DOHH2 (cell line): ENCODE measurements at regions not wholly inside any gene's neighbourhood (a gene's known extent, or its start where the extent isn't known, plus 50 kb on each side); places are given as distances from the start of the nearest gene placed in this dataset.

Experiments used
- H3F3A ChIP-seq: fragments of 200-600 bp; sonication (generic), shearing (Covaris generic); 2 replicates; pipeline ENCODE4 v1.6.0; 2016; ENCODE audit warnings: antibody characterized with exemption, mild to moderate bottlenecking; ENCODE audit not compliant: control insufficient read depth, insufficient read depth
- H3K27ac ChIP-seq: fragments of 200-600 bp; sonication (generic); 2 replicates; pipeline ENCODE4 v1.5.1; 2014; ENCODE audit warnings: low read depth, mild to moderate bottlenecking, low read length, moderate library complexity
- H3K27me3 ChIP-seq: fragments of 200-600 bp; sonication (generic); 2 replicates; pipeline ENCODE4 v1.6.1; 2014; ENCODE audit warnings: mild to moderate bottlenecking, low read length, mixed read lengths; ENCODE audit not compliant: control insufficient read depth
- H3K36me3 ChIP-seq: fragments of 200-600 bp; sonication (generic); 2 replicates; pipeline ENCODE4 v1.6.1; 2014; ENCODE audit warnings: mild to moderate bottlenecking, low read length, moderate library complexity, mixed read lengths; ENCODE audit not compliant: control insufficient read depth
- H3K4me1 ChIP-seq: fragments of 200-600 bp; sonication (generic); 2 replicates; pipeline ENCODE4 v1.6.1; 2014; ENCODE audit warnings: mild to moderate bottlenecking, low read length, mixed read lengths; ENCODE audit not compliant: control insufficient read depth
- H3K4me2 ChIP-seq: fragments of 200-600 bp; sonication (generic); 2 replicates; pipeline ENCODE4 v1.6.0; 2014; ENCODE audit warnings: mild to moderate bottlenecking, low read length, moderate library complexity
- H3K4me3 ChIP-seq: fragments of 200-600 bp; sonication (generic); 2 replicates; pipeline ENCODE4 v1.5.1; 2014; ENCODE audit warnings: mild to moderate bottlenecking, low read length, mixed read lengths
- H3K79me2 ChIP-seq: fragments of 200-600 bp; sonication (generic); 2 replicates; pipeline ENCODE4 v1.6.1; 2014; ENCODE audit warnings: mild to moderate bottlenecking, low read length, mixed read lengths; ENCODE audit not compliant: control insufficient read depth
- H3K9me2 ChIP-seq: fragments of 200-600 bp; sonication (generic); replicated peaks from 2 replicates; pipeline ENCODE4 v1.6.1; 2014; ENCODE audit warnings: mild to moderate bottlenecking, low read length, mixed read lengths; ENCODE audit not compliant: control insufficient read depth
- H3K9me3 ChIP-seq: fragments of 200-600 bp; sonication (generic); 2 replicates; pipeline ENCODE4 v1.6.1; 2014; ENCODE audit warnings: antibody characterized with exemption, low read length, mixed read lengths; ENCODE audit not compliant: control insufficient read depth, insufficient read depth
- H4K20me1 ChIP-seq: fragments of 200-600 bp; sonication (generic); 2 replicates; pipeline ENCODE4 v1.6.0; 2014; ENCODE audit warnings: low read depth, mild to moderate bottlenecking, antibody characterized with exemption, low read length, moderate library complexity; ENCODE audit not compliant: control insufficient read depth, insufficient read depth
- EZH2phosphoT487 ChIP-seq: fragments of 200-600 bp; sonication (generic); IDR thresholded peaks from 2 replicates; pipeline ENCODE4 v1.6.1; 2017; ENCODE audit warnings: borderline replicate concordance, mild to moderate bottlenecking, antibody characterized with exemption, low read length, moderate library complexity, mixed read lengths
- TF ChIP-seq, protein P1 (sequence below): fragments of 200-600 bp; sonication (generic); IDR thresholded peaks from one replicate; pipeline ENCODE4 v1.5.1; 2014; ENCODE audit warnings: antibody characterized with exemption, mild to moderate bottlenecking, low read depth, low read length; ENCODE audit not compliant: poor library complexity, severe bottlenecking

DNA sequence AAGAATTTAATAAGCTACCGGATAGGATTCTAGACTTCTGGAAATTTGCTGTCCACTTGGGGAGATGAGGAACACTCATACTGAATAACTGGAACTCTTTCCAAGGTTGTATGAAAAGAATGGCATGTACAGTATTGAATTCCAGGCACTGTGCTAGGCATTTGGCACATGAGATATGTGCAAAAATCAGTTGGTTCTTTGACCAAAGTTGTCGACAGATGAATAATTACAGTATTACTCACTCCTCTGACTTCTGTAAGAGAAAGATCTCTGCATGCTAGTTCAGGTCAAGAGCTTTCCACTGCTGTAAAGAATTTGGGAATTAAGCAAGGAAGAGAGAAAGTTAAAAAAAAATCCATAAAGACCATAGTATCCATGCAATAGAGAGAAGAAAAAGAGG lies 764.7 kb downstream of the BCL11B start:
- Histone ChIP-seq H3K4me3 (no peak overlapping the region), H3K4me2 (no peak overlapping the region), H3K4me1 (no peaks in the 10 kb centered on the region), H3K79me2 (no peaks in the 10 kb centered on the region), H3K9me3 (no peaks in the 10 kb centered on the region), H3F3A (no peaks in the 10 kb centered on the region), H3K27ac (no peak overlapping the region), H3K9me2 (no peaks in the 10 kb centered on the region), H3K36me3 (no peaks in the 10 kb centered on the region), H3K27me3 (no peaks in the 10 kb centered on the region), H4K20me1 (no peaks in the 10 kb centered on the region)
- TF ChIP-seq, protein P1, sequence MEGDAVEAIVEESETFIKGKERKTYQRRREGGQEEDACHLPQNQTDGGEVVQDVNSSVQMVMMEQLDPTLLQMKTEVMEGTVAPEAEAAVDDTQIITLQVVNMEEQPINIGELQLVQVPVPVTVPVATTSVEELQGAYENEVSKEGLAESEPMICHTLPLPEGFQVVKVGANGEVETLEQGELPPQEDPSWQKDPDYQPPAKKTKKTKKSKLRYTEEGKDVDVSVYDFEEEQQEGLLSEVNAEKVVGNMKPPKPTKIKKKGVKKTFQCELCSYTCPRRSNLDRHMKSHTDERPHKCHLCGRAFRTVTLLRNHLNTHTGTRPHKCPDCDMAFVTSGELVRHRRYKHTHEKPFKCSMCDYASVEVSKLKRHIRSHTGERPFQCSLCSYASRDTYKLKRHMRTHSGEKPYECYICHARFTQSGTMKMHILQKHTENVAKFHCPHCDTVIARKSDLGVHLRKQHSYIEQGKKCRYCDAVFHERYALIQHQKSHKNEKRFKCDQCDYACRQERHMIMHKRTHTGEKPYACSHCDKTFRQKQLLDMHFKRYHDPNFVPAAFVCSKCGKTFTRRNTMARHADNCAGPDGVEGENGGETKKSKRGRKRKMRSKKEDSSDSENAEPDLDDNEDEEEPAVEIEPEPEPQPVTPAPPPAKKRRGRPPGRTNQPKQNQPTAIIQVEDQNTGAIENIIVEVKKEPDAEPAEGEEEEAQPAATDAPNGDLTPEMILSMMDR: no peak
- TF ChIP-seq EZH2phosphoT487: no peak

DNA sequence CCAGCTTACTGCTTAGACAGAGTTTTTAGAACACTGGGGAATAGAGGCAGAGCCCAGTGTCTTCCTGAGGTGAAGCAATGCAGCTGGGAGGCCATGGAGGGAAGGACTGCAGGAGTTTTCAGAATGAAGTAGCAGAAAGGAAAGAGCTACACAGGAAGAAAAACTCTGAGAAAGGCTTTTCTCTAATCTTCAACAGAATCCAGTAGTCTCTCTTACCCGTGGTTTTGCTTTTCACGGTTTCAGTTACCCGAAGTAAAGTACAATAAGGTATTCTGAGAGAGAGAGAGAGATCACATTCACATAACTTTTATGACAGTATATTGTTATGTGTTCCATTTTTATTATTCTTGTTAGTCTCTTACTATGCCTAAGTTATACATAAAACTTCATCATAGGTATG lies 761.6 kb downstream of the BCL11B start:
- Histone ChIP-seq H3K9me2 (no peaks in the 10 kb centered on the region), H3K9me3 (no peaks in the 10 kb centered on the region), H3K4me3 (no peak overlapping the region), H3K27me3 (no peaks in the 10 kb centered on the region), H4K20me1 (no peaks in the 10 kb centered on the region), H3K27ac (no peak overlapping the region), H3K4me2 (no peak overlapping the region), H3K4me1 (no peaks in the 10 kb centered on the region), H3K36me3 (no peaks in the 10 kb centered on the region), H3K79me2 (no peaks in the 10 kb centered on the region), H3F3A (no peaks in the 10 kb centered on the region)
- no peak for TF ChIP-seq EZH2phosphoT487

DNA sequence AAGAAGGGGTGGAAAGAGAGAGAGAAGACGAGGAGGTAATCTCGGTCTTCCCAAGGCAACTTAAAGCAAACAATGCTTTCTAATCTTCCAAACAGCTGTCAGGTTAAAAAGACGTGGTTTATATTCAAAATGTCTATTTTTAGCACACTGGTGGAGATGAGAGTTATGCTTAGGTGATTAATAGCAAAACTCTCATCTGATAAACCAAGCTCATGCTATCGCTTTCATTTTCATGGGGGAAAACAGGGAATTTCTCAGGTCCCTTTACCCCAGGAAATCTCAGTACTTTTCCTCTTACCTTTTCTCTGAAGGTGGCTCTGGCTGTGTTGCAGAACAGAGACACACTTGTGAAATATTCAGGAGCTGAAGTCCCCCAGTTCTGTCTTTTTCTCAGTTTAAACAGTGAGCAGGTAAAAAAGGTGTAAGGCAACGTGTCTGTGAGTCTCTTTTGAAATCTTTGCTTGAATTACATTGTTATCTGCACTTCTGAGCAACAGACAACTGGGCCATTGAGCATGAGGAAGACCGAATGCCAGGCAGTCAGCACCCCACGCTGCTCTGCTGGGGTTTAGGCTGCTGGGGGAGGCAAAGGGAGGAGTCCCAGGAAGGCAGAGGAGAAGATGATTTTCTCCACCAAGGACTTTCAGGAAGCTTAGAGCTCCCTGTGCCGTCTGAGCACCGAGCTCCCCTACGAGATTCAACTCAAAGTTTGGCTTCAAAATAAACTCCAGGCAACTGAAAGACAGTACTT lies 759.3 kb downstream of the BCL11B start:
- H3K27me3 ChIP-seq: no peaks in the 10 kb centered on the region
- H3F3A ChIP-seq: no peaks in the 10 kb centered on the region
- no peaks in the 10 kb centered on the region for H3K79me2 ChIP-seq
- no peaks in the 10 kb centered on the region for H3K9me3 ChIP-seq
- no peak overlapping the region for H3K27ac ChIP-seq
- TF ChIP-seq EZH2phosphoT487: no peak
- TF ChIP-seq, protein P1: no peak
- H4K20me1 ChIP-seq: no peaks in the 10 kb centered on the region
- H3K4me1 ChIP-seq: no peaks in the 10 kb centered on the region
- H3K9me2 ChIP-seq: no peaks in the 10 kb centered on the region
- H3K36me3 ChIP-seq: no peaks in the 10 kb centered on the region
- no peak overlapping the region for H3K4me2 ChIP-seq
- H3K4me3 ChIP-seq: no peak overlapping the region

DNA sequence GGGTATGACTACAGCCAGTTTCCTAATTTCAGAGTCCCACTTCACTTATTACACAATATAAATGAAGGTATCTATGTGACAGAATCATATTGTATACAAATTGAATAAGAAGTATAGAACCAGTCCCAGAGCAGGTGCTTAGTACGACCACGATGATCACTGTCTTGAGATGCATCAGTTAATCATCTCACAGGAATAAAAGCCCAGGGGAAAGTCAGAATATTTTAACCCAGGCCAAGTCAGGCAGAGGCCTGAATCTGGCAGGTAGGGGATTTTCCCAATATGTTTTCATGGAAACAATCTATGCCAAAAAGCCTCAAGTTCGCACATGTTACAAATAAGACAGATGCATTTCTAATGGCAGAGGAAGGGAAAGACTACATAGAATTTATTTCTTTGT lies 758.4 kb downstream of the BCL11B start:
- no peak overlapping the region for H3K4me3 ChIP-seq
- H3K9me3 ChIP-seq: no peaks in the 10 kb centered on the region
- H3F3A ChIP-seq: no peaks in the 10 kb centered on the region
- no peaks in the 10 kb centered on the region for H3K9me2 ChIP-seq
- TF ChIP-seq EZH2phosphoT487: no peak
- TF ChIP-seq, protein P1: no peak
- no peak overlapping the region for H3K27ac ChIP-seq
- no peaks in the 10 kb centered on the region for H4K20me1 ChIP-seq
- H3K79me2 ChIP-seq: no peaks in the 10 kb centered on the region
- H3K36me3 ChIP-seq: no peaks in the 10 kb centered on the region
- no peak overlapping the region for H3K4me2 ChIP-seq
- H3K27me3 ChIP-seq: no peaks in the 10 kb centered on the region
- no peaks in the 10 kb centered on the region for H3K4me1 ChIP-seq
